Testis (tissue), 2 donors: ENCODE measurements at regions not wholly inside any gene's neighbourhood (a gene's known extent, or its start where the extent isn't known, plus 50 kb on each side); places are given as distances from the start of the nearest gene placed in this dataset.

Experiments used
- CTCF ChIP-seq, 3 experiments: fragments of 450-650 bp in 2 of 3; fragments of 200-600 bp in 1 of 3; sonication (generic) in 1 of 3; IDR thresholded peaks; one replicate each; pipeline ENCODE4 v1.5.1; 2016 to 2019; ENCODE audit warnings: antibody characterized with exemption in 3 of 3, mild to moderate bottlenecking in 2 of 3, moderate library complexity in 1 of 3
- POLR2A ChIP-seq: fragments of 450-650 bp; IDR thresholded peaks from one replicate; pipeline ENCODE4 v1.6.1; 2017; ENCODE audit warnings: antibody characterized with exemption, mild to moderate bottlenecking, moderate library complexity

- TF ChIP-seq CTCF (IDR thresholded peaks at IDR 0.05) (no peak), POLR2A (no peak)
Observed at GRCh38 chr14:51472881-51473280, 178.8 kb upstream of the FRMD6 start.
